GM19035 (cell line): ENCODE measurements at regions not wholly inside any gene's neighbourhood (a gene's known extent, or its start where the extent isn't known, plus 50 kb on each side); places are given as distances from the start of the nearest gene placed in this dataset.

Experiments
- ATAC-seq: cut with Tn5 transposase; IDR thresholded peaks from one replicate; pipeline ENCODE4 v1.9.1; 2021; ENCODE audit not compliant: unreplicated experiment

GRCh38 chr12:11946161-11946560 is 124.6 kb upstream of the BCL2L14 start:
- no peak for ATAC-seq

DNA sequence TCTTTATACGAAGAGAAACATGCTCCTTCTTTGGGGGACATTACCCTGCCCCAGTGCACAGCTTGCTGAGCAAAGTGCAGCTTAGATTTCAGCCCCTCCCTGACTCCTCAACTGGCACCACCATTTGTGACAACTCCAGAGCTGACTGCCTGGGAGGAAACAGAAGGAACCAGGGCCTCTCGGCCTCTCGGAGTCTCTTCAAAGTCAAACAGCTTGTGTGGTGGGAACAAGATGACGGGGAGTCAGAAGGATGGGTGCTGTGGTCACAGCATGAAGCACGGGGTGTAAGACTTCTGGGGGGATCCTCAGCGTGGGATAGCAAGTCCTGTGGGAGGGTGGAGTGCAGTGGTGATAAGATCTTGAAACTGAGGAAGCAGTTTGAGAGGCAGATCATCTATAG is 123.5 kb upstream of the BCL2L14 start:
- ATAC-seq: no peak

DNA sequence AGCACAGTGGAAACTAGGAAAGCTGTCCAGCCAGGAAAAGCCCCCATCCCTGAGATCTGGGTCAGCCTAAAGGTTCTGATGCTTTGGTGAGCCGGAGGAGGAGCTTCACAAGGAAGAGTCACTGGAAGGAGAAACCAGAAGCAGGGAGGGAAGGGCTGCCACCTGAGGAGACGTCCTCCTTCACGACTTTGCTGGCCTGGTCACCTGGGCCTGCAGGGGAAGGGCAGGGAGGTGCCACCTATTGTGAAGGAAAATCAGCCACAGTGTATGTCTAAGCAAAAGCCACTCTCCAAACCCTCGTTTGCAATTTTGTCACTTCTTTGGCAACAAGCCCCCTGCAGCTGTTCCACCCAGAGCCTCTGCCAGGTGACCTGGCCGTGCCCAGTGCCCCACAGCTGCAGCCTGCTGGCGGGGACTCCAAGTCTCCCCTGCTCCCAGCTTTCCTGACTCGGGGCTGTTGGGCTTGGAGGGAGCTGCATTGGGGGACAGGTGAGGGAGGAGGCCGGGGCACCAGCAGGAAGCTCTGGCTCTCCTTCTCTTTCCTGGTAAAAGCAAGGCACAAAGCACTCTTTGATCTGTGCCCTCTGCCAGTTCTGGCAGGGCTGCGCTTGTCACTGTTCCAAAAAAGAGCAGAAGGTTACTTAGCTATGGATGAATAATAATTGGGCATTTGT is 120.9 kb upstream of the BCL2L14 start:
- no peak for ATAC-seq

GRCh38 chr12:11951209-11951608 is 119.5 kb upstream of the BCL2L14 start:
- ATAC-seq: no peak

DNA sequence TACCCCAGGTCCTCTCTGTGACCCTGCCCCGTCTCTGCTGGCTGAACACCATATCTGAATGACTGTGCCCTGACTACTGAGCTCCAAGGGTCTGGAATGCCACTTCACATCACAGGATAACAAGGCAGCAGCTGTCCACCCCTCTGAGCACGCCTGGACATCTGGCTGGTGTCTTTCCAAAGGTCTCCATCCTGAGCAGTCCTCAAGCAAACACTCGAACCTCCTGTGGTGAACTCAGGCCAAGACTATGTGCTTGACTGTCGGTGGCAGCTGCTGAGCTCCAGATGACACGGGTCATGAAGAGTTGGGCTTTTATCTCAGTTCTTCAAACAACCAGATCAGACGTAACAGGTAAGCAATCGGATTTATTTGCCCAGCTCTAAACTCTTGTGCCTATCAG is 117.2 kb upstream of the BCL2L14 start:
- ATAC-seq: no peak

DNA sequence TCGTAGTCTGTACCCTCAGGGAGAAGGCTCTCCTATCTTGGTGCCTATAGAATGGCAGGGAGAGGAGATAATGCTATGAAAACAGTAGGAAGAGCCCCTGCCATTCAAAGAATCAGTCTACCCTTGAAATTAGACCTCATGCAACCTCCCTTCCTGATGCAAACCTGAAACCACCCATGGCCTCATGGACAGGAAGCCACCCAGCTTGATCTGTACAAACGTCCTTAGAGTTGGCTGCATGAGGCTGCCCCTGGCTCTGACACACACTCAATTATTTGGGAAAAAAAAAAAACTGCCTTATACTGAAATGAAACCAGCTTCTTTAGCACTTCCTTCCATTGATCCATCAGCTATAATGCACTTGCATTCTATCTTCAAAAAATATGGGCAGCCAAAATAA is 116.6 kb upstream of the BCL2L14 start:
- no peak for ATAC-seq

- no peak for ATAC-seq
These were observed 112.3 kb upstream of the BCL2L14 start for GRCh38 chr12:11958221-11959091.

- ATAC-seq: no peak
These were observed 111.5 kb upstream of the BCL2L14 start for GRCh38 chr12:11959117-11959823.

DNA sequence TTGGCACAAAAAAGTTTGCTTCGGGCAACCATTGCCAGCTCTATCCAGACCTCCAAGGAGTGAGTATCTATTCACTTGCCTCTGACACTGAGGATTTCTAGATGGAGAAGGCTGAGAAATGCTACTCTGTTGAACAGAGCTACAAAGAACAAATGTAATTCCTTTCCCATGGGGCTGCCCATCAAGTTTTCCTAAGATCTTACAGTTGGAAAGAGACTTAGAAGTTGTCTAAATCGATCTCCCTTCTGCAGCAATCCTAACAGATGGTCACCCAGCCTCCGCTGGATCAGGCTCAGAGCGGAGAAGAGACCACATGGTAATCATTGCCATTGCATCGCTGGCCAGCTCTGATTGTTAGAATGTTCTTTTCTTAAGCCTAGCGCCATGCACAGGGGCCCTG is 110.1 kb upstream of the BCL2L14 start:
- no peak for ATAC-seq

DNA sequence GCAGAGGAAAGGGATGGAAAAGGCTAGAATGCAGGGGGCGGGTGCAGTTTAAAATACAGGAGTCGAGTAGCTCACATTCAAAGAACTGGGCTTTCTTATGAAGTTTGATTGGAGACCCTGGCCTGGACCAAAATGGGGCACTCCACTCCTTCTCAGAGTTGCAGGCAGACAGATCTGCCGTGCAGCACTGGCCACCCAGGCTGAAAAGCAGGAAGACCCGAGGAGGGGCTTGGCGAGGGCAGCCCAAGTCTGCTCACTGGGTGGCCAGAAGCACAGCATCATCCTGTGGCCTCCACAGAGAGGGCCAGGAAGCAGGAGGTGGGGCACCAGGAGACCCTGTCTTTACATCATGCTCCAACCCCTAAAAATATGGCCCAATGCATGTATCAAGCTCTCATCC is 109.1 kb upstream of the BCL2L14 start:
- ATAC-seq: no peak

- ATAC-seq: no peak
These were observed 107.9 kb upstream of the BCL2L14 start for GRCh38 chr12:11962860-11963259.

DNA sequence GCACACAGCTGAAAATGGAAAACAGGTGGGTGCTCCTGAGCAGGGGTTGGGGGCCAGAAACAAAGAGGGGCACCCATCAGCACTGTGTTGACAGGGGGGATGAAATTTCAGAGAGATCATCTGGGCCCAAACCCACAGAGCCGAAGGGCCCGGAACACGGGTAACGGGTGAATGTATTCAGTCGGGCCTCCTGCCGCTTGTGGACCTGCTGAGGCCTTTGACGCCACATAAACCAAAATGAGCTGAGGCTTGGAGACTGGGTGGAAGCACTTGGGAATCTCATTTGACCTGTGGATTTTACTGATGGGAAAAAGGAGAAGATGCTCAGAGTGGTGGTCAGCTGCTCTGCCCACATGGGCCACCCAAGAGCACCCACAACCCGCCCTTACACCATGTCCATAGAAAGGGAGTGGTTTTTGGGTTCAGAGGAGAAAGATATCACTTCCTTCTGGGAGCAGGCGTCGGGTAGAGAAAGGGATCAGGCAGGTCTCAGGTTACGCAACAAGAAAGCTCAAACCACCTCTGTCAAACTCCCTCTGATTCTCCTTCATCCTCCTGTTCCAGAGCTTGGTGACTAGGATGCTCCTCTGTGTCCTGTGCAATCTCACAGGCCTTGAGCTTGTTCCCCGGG is 106.8 kb upstream of the BCL2L14 start:
- no peak for ATAC-seq

GRCh38 chr12:11965258-11965910 is 105.4 kb upstream of the BCL2L14 start:
- ATAC-seq: no peak

GRCh38 chr12:11967376-11968047 is 103.2 kb upstream of the BCL2L14 start:
- ATAC-seq: no peak

DNA sequence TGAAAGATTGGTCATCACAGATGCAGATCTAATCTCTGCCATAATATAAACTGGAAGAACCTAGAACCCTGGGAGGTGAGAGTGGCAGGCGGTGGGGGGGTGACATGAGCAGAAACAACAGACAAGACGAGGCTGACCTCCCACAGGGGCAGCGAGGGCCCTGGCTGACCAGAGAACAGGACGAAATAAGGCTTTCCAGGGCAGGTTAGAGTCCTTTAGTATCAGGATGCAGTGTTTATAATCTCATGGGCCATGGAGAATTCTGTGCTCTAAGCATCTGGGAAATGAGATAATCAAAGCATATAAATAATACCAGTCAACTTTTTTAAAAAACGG is 102.7 kb upstream of the BCL2L14 start:
- ATAC-seq: no peak

DNA sequence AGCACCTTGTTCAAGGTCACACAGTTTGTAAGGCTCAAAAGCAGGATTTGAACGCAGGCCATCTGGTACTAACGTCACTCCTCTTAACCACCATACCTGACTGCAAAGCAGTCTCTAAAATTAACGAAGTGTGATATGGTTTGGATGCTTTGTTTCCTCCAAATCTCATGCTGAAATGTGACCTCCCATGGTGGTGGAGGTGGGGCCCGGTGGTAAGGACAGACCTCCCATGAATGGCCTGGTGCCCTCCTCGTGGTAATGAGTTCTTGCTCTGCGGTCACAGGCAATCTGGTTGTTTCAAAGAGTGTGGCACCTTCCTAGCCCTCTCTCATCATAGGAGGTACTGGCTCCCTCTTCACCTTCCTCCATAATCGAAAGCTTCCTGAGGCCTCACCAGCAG is 102.2 kb upstream of the BCL2L14 start:
- ATAC-seq: no peak

- peak; percentile 76 for ATAC-seq
These were observed 101.1 kb upstream of the BCL2L14 start for GRCh38 chr12:11969437-11970154.

GRCh38 chr12:11970155-11970520 is 100.6 kb upstream of the BCL2L14 start:
- ATAC-seq: no peak

DNA sequence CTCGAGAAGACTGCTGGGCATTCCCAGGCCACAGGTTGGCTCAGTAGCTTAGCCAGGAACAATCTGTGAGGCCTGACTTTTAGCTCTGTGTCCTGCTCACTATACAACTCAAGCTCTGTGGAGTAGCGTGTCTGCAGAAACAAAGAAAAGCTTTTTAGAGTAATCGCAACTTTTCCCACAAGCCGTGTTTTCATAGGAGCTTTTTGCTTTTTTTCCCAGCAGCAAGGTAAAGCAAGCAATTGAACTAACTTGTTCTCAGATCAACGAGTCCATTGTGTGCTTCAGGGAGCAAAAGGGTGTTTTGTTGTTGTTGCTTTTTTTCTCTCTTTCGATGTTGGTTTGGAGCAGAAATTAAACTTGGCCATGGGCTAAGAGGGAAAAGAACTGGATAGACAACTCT is 97.3 kb upstream of the BCL2L14 start:
- ATAC-seq: no peak

DNA sequence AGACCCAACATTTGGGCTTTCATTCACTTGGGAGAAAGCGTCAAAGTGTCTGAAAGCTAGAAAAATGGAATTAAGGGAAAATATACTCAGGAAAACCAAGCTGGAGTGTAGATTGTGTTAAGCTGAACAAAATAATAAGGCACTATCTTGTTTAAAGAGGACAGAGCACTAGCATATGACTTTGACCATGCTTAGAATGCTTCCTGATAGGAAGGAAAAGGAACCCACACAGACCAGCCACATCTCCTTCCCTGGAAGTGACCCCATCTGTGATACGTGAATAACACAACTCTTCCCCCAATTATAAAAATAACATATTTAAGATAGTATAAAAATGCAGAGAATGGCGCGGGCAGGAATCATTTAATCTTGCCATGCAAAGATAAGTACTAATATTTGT is 94.7 kb upstream of the BCL2L14 start:
- ATAC-seq: no peak
